ENCODE measurements at regions not wholly inside any gene's neighbourhood (a gene's known extent, or its start where the extent isn't known, plus 50 kb on each side); places are given as distances from the start of the nearest gene placed in this dataset.

DNA sequence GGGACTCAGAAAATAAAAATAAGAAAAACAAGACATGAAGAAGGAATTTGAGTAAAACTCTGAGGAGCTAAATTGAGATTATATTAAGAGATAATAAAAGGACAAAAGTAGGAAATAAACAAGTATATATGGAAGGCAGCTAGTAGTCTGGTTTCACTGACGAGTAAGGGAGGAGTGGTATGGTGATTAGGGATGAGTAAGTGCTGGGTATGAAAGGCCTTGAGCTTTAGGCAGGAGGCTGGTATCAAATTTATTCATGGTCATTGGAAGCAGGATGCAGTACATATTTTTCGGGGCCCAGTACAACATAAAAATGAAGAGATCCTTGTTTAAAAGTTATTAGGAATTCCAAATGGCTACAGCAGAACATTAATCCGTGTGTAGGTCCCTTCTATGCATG, 789.7 kb upstream of the PRMT6 start:
- Histone ChIP-seq H3K27me3 (ENCODE audit: insufficient read depth, poor library complexity, severe bottlenecking) (no peaks in the 10 kb centered on the region), H3K27ac (replicated peaks) (no peak overlapping the region), H3K4me3 (replicated peaks; ENCODE audit: insufficient read depth, low read length) (no peak overlapping the region)
- TF ChIP-seq GABPA (IDR thresholded peaks at IDR 0.05; ENCODE audit: low read depth) (no peak), POLR2AphosphoS5 (IDR thresholded peaks at IDR 0.05; ENCODE audit: low read depth) (no peak), SPI1 (IDR thresholded peaks at IDR 0.05; ENCODE audit: borderline replicate concordance, low read depth) (no peak)
- TF ChIP-seq, protein P1, sequence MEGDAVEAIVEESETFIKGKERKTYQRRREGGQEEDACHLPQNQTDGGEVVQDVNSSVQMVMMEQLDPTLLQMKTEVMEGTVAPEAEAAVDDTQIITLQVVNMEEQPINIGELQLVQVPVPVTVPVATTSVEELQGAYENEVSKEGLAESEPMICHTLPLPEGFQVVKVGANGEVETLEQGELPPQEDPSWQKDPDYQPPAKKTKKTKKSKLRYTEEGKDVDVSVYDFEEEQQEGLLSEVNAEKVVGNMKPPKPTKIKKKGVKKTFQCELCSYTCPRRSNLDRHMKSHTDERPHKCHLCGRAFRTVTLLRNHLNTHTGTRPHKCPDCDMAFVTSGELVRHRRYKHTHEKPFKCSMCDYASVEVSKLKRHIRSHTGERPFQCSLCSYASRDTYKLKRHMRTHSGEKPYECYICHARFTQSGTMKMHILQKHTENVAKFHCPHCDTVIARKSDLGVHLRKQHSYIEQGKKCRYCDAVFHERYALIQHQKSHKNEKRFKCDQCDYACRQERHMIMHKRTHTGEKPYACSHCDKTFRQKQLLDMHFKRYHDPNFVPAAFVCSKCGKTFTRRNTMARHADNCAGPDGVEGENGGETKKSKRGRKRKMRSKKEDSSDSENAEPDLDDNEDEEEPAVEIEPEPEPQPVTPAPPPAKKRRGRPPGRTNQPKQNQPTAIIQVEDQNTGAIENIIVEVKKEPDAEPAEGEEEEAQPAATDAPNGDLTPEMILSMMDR (IDR thresholded peaks at IDR 0.05; ENCODE audit: insufficient read depth, low read length) = no peak
- TF ChIP-seq, protein P2, sequence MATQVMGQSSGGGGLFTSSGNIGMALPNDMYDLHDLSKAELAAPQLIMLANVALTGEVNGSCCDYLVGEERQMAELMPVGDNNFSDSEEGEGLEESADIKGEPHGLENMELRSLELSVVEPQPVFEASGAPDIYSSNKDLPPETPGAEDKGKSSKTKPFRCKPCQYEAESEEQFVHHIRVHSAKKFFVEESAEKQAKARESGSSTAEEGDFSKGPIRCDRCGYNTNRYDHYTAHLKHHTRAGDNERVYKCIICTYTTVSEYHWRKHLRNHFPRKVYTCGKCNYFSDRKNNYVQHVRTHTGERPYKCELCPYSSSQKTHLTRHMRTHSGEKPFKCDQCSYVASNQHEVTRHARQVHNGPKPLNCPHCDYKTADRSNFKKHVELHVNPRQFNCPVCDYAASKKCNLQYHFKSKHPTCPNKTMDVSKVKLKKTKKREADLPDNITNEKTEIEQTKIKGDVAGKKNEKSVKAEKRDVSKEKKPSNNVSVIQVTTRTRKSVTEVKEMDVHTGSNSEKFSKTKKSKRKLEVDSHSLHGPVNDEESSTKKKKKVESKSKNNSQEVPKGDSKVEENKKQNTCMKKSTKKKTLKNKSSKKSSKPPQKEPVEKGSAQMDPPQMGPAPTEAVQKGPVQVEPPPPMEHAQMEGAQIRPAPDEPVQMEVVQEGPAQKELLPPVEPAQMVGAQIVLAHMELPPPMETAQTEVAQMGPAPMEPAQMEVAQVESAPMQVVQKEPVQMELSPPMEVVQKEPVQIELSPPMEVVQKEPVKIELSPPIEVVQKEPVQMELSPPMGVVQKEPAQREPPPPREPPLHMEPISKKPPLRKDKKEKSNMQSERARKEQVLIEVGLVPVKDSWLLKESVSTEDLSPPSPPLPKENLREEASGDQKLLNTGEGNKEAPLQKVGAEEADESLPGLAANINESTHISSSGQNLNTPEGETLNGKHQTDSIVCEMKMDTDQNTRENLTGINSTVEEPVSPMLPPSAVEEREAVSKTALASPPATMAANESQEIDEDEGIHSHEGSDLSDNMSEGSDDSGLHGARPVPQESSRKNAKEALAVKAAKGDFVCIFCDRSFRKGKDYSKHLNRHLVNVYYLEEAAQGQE (IDR thresholded peaks at IDR 0.05; ENCODE audit: insufficient replicate concordance, low read depth) = no peak
- no peak for DNase-seq (ENCODE audit: low read depth in 1 of 2, low spot score in 1 of 2)

DNA sequence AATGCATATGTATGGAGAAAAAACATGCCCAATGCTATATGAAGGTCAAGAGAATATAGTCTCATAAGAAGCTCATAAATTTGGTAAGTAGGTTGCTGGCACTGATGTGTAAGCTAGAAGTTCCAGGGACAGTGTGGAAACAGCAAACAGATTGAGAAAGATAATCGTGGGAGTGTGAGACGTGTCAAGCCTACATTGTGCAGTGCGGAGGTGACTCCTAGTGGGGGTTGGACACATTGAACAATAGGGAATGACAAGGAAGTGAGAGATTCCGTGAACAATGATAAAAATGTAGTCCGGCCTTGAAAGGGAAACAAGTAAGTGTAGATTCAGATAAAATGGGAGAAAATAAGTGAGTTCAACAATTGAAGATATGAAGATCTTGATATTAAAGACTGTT, 788.4 kb upstream of the PRMT6 start:
- no peak for DNase-seq (ENCODE audit: low read depth in 1 of 2, low spot score in 1 of 2)
- Histone ChIP-seq H3K4me3 (replicated peaks; ENCODE audit: insufficient read depth, low read length) (no peak overlapping the region), H3K27me3 (ENCODE audit: insufficient read depth, poor library complexity, severe bottlenecking) (no peaks in the 10 kb centered on the region), H3K27ac (replicated peaks) (no peak overlapping the region)
- TF ChIP-seq, protein P1 (IDR thresholded peaks at IDR 0.05; ENCODE audit: insufficient read depth, low read length) = no peak
- TF ChIP-seq GABPA (IDR thresholded peaks at IDR 0.05; ENCODE audit: low read depth) (no peak), SPI1 (IDR thresholded peaks at IDR 0.05; ENCODE audit: borderline replicate concordance, low read depth) (no peak), POLR2AphosphoS5 (IDR thresholded peaks at IDR 0.05; ENCODE audit: low read depth) (no peak)
- TF ChIP-seq, protein P2 (IDR thresholded peaks at IDR 0.05; ENCODE audit: insufficient replicate concordance, low read depth) = no peak

DNA sequence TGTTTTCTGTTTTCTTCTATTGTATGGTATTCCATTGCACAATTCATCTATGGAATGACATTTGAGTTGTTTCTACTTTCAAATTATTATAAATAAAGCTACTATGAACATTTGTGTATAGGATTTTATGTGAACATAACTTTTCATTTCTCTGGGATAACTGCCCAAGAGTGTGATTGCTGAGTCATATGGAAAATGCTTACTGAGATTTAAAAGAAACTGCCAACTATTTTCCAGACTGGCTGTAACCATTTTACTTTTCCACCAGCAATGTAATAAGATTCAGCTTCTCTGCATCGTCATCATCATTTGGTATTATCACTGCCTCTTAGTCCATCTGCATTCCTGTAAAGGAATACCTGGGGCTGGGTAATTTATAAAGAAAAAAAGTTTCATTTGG, 779.6 kb upstream of the PRMT6 start:
- H3K27me3 ChIP-seq (ENCODE audit: insufficient read depth, poor library complexity, severe bottlenecking) = no peaks in the 10 kb centered on the region
- no peak overlapping the region for H3K4me3 ChIP-seq (replicated peaks; ENCODE audit: insufficient read depth, low read length)
- TF ChIP-seq GABPA (IDR thresholded peaks at IDR 0.05; ENCODE audit: low read depth) (no peak), SPI1 (IDR thresholded peaks at IDR 0.05; ENCODE audit: borderline replicate concordance, low read depth) (no peak), POLR2AphosphoS5 (IDR thresholded peaks at IDR 0.05; ENCODE audit: low read depth) (no peak)
- TF ChIP-seq, protein P1 (IDR thresholded peaks at IDR 0.05; ENCODE audit: insufficient read depth, low read length) = no peak
- TF ChIP-seq, protein P2 (IDR thresholded peaks at IDR 0.05; ENCODE audit: insufficient replicate concordance, low read depth) = no peak
- no peak for DNase-seq (ENCODE audit: low read depth in 1 of 2, low spot score in 1 of 2)
- H3K27ac ChIP-seq (replicated peaks) = no peak overlapping the region
